Peyer's patch (tissue), 4 donors: ENCODE measurements at regions not wholly inside any gene's neighbourhood (a gene's known extent, or its start where the extent isn't known, plus 50 kb on each side); places are given as distances from the start of the nearest gene placed in this dataset.
A peak's percentile ranks its signal among the peaks of the same experiment; 100 is the strongest.

Experiments used
- DNase-seq, 3 donors: peaks; one replicate each; pipeline ENCODE4 v3.0.0-alpha.2; 2017 to 2019
- H3K27ac ChIP-seq, 4 donors: fragments of 200-600 bp; sonication (generic); one replicate each; pipeline ENCODE4 v1.5.1; 2016 to 2019
- H3K27me3 ChIP-seq, 2 donors: fragments of 200-600 bp; sonication (generic); one replicate each; pipeline ENCODE4 v1.5.1; 2019
- H3K36me3 ChIP-seq, 3 donors: fragments of 200-600 bp; sonication (generic); one replicate each; pipeline ENCODE4 v1.5.1; 2016 to 2019
- H3K4me1 ChIP-seq, 4 donors: fragments of 200-600 bp; sonication (generic); one replicate each; pipeline ENCODE4 v1.5.1; 2016 to 2019
- H3K4me3 ChIP-seq, 4 donors: fragments of 200-600 bp; sonication (generic); 1 replicate in 3 of 4; 2 replicates in 1 of 4; pipeline ENCODE4 v1.5.1; 2016 to 2019; ENCODE audit warnings: mild to moderate bottlenecking in 1 of 4
- H3K9me3 ChIP-seq, 4 donors: fragments of 200-600 bp; sonication (generic); one replicate each; pipeline ENCODE4 v1.5.1; 2016 to 2019; ENCODE audit warnings: mild to moderate bottlenecking in 1 of 4
- POLR2A ChIP-seq, 2 donors: fragments of 450-650 bp; IDR thresholded peaks; one replicate each; pipeline ENCODE4 v1.5.1; 2017; ENCODE audit warnings: antibody characterized with exemption in 2 of 2, mild to moderate bottlenecking in 2 of 2, moderate library complexity in 2 of 2
- TF ChIP-seq, protein P1 (sequence below), 6 experiments: fragments of 450-650 bp in 4 of 6; fragments of 200-600 bp in 2 of 6; sonication (generic) in 1 of 6; IDR thresholded peaks; one replicate each; pipeline ENCODE4 v1.5.1; 2017 to 2019; ENCODE audit warnings: antibody characterized with exemption in 6 of 6, mild to moderate bottlenecking in 3 of 6, moderate library complexity in 1 of 6

DNA sequence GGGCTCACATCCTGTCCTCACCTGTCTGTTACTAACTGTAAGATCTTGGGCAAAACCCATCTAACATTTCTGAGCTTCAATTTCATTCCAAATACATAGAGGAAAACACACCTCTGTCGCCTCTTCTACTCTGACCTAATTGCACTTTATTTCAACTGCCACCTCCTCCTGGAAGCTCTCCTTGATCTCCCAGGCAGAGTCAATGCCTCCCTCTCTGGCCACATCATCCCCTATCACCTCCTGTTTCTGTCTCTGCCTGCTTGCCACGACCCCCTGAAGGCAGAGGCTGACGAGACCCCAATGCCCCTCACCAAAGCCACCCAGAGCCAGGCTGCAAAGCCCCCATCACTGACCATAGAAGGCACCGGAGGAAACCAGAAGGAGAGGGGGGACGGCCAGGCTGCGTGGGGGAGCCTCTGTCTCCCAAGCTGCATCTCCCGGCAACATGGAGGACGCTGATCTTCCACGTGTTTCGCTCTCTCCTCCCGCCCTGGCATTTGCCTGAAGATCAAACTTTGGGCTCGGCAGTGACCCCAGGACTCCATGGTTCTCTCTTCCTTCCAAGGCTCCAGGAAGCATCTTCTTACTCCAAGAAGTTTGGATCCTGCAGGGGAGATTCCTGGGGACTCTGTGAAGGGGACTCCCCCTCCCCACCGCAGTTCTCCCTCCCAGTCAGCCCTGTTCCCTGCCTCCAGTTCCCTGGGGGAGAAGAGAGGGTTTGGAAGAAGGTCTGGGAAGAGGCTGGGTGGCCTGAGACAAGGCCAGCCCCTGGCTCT lies 50.1 kb upstream of the BCL11B start:
- Histone ChIP-seq H3K9me3 (no peaks in the 10 kb centered on the region), H3K36me3 (no peaks in the 10 kb centered on the region), H3K4me1 (peaks cover 0 to 24% (median 0%) of the 10 kb centered on the region in 4 donors), H3K27ac (peak overlapping the region in 1 of 4 donors; percentile 13), H3K27me3 (no peaks in the 10 kb centered on the region), H3K4me3 (no peak overlapping the region)
- TF ChIP-seq, protein P1, sequence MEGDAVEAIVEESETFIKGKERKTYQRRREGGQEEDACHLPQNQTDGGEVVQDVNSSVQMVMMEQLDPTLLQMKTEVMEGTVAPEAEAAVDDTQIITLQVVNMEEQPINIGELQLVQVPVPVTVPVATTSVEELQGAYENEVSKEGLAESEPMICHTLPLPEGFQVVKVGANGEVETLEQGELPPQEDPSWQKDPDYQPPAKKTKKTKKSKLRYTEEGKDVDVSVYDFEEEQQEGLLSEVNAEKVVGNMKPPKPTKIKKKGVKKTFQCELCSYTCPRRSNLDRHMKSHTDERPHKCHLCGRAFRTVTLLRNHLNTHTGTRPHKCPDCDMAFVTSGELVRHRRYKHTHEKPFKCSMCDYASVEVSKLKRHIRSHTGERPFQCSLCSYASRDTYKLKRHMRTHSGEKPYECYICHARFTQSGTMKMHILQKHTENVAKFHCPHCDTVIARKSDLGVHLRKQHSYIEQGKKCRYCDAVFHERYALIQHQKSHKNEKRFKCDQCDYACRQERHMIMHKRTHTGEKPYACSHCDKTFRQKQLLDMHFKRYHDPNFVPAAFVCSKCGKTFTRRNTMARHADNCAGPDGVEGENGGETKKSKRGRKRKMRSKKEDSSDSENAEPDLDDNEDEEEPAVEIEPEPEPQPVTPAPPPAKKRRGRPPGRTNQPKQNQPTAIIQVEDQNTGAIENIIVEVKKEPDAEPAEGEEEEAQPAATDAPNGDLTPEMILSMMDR (IDR thresholded peaks at IDR 0.05), result no peak
- TF ChIP-seq POLR2A (IDR thresholded peaks at IDR 0.05), result no peak
- peak in 1 of 3 donors; percentile 29 for DNase-seq
